ENCODE measurements at regions not wholly inside any gene's neighbourhood (a gene's known extent, or its start where the extent isn't known, plus 50 kb on each side); places are given as distances from the start of the nearest gene placed in this dataset.

DNA sequence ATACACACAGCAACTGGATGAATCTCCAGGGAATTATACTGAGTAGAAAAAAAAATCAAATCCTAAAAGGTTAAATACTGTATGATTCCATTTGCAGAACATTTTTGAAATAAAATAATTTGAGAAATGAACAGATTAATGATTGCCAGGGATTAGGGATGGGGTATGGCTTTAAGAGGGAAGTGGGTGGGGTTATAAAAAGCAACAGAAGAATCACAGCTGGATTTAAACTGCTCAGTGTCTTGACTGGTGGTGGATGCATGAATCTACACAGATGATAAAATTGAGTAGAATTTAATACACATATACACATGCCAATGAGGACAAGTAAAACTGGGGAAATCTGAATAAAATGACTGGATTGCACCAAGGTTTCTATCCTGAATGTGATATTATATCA, 79.7 kb upstream of the GOLGA8B start:
- BruUV-seq (replicated peaks): no TSS peak
- no peaks in the 10 kb centered on the region for H3K27me3 ChIP-seq (ENCODE audit: insufficient read depth, low read depth)
- no peak overlapping the region for H3K4me2 ChIP-seq
- intact Hi-C loops (cut with micrococcal nuclease; ENCODE audit: unreplicated experiment): no loop called here
- no peaks in the 10 kb centered on the region for H3K9me2 ChIP-seq (ENCODE audit: insufficient read depth)
- no peaks in the 10 kb centered on the region for H3K9me3 ChIP-seq (ENCODE audit: insufficient read depth, low read depth)
- H4K20me1 ChIP-seq (ENCODE audit: insufficient read depth): no peaks in the 10 kb centered on the region
- no peak overlapping the region for H3K4me3 ChIP-seq
- H3K4me1 ChIP-seq (replicated peaks; ENCODE audit: insufficient read depth): no peaks in the 10 kb centered on the region
- no peak for TF ChIP-seq EZH2 (IDR thresholded peaks at IDR 0.05; ENCODE audit: low read depth)
- TF ChIP-seq, protein P1, sequence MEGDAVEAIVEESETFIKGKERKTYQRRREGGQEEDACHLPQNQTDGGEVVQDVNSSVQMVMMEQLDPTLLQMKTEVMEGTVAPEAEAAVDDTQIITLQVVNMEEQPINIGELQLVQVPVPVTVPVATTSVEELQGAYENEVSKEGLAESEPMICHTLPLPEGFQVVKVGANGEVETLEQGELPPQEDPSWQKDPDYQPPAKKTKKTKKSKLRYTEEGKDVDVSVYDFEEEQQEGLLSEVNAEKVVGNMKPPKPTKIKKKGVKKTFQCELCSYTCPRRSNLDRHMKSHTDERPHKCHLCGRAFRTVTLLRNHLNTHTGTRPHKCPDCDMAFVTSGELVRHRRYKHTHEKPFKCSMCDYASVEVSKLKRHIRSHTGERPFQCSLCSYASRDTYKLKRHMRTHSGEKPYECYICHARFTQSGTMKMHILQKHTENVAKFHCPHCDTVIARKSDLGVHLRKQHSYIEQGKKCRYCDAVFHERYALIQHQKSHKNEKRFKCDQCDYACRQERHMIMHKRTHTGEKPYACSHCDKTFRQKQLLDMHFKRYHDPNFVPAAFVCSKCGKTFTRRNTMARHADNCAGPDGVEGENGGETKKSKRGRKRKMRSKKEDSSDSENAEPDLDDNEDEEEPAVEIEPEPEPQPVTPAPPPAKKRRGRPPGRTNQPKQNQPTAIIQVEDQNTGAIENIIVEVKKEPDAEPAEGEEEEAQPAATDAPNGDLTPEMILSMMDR (conservative IDR thresholded peaks at IDR 0.05): no peak
- no peak overlapping the region for H3K27ac ChIP-seq
- ChIA-PET POLR2A (ENCODE audit: unreplicated experiment) (no interaction called here), CTCF (no interaction called here)
- no peaks in the 10 kb centered on the region for H3K36me3 ChIP-seq (ENCODE audit: low read depth)
- H3K79me2 ChIP-seq (ENCODE audit: low read depth): no peaks in the 10 kb centered on the region
- DNase-seq: no peak
- H2AFZ ChIP-seq: no peak overlapping the region
- no peaks in the 10 kb centered on the region for H3F3A ChIP-seq (ENCODE audit: insufficient read depth, low read depth)

DNA sequence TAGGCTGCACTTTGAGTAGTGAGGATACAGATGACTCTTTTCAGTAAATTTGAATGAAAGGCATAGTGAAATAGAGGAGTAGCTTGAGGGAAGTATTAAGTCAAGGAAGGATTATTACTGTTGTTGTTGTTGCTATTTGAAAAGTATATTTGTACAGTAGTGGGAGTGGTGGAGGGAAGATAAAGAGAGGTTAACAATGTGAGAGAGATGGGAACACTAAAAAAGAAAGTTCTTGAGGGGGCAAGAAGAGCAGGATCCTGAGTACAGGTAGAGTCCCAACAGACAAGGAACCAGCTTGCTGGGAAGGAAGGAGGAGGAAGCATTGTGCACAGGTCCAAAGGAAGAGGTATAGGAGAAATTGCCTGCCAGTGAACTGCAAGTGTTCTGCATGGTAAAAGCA, 75.6 kb upstream of the GOLGA8B start:
- TF ChIP-seq, protein P1 (conservative IDR thresholded peaks at IDR 0.05): no peak
- TF ChIP-seq EZH2 (IDR thresholded peaks at IDR 0.05; ENCODE audit: low read depth): no peak
- H3K9me3 ChIP-seq (ENCODE audit: insufficient read depth, low read depth): no peaks in the 10 kb centered on the region
- no peak overlapping the region for H3K27ac ChIP-seq
- no peak overlapping the region for H3K4me2 ChIP-seq
- H4K20me1 ChIP-seq (ENCODE audit: insufficient read depth): no peaks in the 10 kb centered on the region
- no peaks in the 10 kb centered on the region for H3F3A ChIP-seq (ENCODE audit: insufficient read depth, low read depth)
- no peak overlapping the region for H3K4me3 ChIP-seq
- H3K79me2 ChIP-seq (ENCODE audit: low read depth): no peaks in the 10 kb centered on the region
- H3K9me2 ChIP-seq (ENCODE audit: insufficient read depth): no peaks in the 10 kb centered on the region
- H2AFZ ChIP-seq: no peak overlapping the region
- no TSS peak for BruUV-seq (replicated peaks)
- H3K4me1 ChIP-seq (replicated peaks; ENCODE audit: insufficient read depth): no peaks in the 10 kb centered on the region
- intact Hi-C loops (cut with micrococcal nuclease; ENCODE audit: unreplicated experiment): no loop called here
- CTCF ChIA-PET: no interaction called here
- DNase-seq: no peak
- H3K36me3 ChIP-seq (ENCODE audit: low read depth): no peaks in the 10 kb centered on the region
- H3K27me3 ChIP-seq (ENCODE audit: insufficient read depth, low read depth): peaks cover 4% of the 10 kb centered on the region; the same call in 1 of the 2 replicates
- POLR2A ChIA-PET (ENCODE audit: unreplicated experiment): no interaction called here

DNA sequence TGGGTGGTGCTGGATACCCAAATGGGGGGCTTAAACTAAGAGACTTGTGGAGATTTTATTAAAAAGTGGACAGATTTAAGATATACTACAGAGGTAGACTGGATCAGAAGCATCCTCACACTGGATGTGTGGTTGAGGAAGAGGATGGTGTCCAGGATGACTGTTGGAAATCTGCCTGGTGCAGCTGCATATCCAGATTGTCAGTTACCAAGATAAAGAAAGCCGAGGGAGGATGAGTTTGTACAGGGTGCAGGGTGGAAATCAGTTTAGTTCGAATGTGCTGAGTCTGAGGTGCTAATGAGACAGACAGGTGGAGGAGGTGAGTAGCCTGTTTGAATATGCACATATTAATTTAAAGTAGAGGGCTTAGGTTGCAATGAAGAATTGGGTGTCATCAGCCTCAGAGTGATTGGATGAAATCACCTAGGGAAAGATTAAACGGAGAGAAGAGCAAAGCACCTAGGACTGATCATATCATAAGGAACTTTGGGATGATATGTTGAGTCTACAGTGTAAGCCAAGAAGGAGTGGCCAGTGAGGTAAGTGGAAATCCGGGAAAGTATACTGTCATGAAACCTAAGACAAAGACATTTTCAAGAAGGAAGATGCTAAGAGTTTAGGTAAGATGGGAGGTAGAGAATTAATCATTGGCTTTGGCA, 74.1 kb upstream of the GOLGA8B start:
- H3K79me2 ChIP-seq (ENCODE audit: low read depth): no peaks in the 10 kb centered on the region
- H3K9me2 ChIP-seq (ENCODE audit: insufficient read depth): no peaks in the 10 kb centered on the region
- no peak overlapping the region for H2AFZ ChIP-seq
- no peak overlapping the region for H3K4me2 ChIP-seq
- intact Hi-C loops (cut with micrococcal nuclease; ENCODE audit: unreplicated experiment): no loop called here
- TF ChIP-seq, protein P1 (conservative IDR thresholded peaks at IDR 0.05): no peak
- no peak for TF ChIP-seq EZH2 (IDR thresholded peaks at IDR 0.05; ENCODE audit: low read depth)
- no peaks in the 10 kb centered on the region for H4K20me1 ChIP-seq (ENCODE audit: insufficient read depth)
- H3F3A ChIP-seq (ENCODE audit: insufficient read depth, low read depth): no peaks in the 10 kb centered on the region
- H3K27me3 ChIP-seq (ENCODE audit: insufficient read depth, low read depth): peaks cover 4% of the 10 kb centered on the region; the same call in 1 of the 2 replicates
- no peaks in the 10 kb centered on the region for H3K4me1 ChIP-seq (replicated peaks; ENCODE audit: insufficient read depth)
- no peaks in the 10 kb centered on the region for H3K36me3 ChIP-seq (ENCODE audit: low read depth)
- no peak overlapping the region for H3K4me3 ChIP-seq
- POLR2A ChIA-PET (ENCODE audit: unreplicated experiment): no interaction called here
- CTCF ChIA-PET: no interaction called here
- H3K27ac ChIP-seq: no peak overlapping the region
- BruUV-seq (replicated peaks): no TSS peak
- DNase-seq: no peak
- H3K9me3 ChIP-seq (ENCODE audit: insufficient read depth, low read depth): no peaks in the 10 kb centered on the region

All from PC-9 (cell line).